Stomach smooth muscle (tissue), 2 donors: ENCODE measurements at regions not wholly inside any gene's neighbourhood (a gene's known extent, or its start where the extent isn't known, plus 50 kb on each side); places are given as distances from the start of the nearest gene placed in this dataset.

ENCODE experiments used
- H3K27ac ChIP-seq: one replicate; pipeline ENCODE4 v1.7.0; 2013; ENCODE audit warnings: mild to moderate bottlenecking, low read length, inconsistent platforms
- H3K27me3 ChIP-seq, 2 donors: one replicate each; pipeline ENCODE4 v1.7.0; 2013; ENCODE audit warnings: low read length in 2 of 2; ENCODE audit not compliant: insufficient read depth in 2 of 2, control insufficient read depth in 1 of 2
- H3K36me3 ChIP-seq, 2 donors: one replicate each; pipeline ENCODE4 v1.7.0; 2013; ENCODE audit warnings: low read length in 2 of 2; ENCODE audit not compliant: control insufficient read depth in 2 of 2, insufficient read depth in 2 of 2
- H3K4me1 ChIP-seq: one replicate; pipeline ENCODE4 v1.7.0; 2013; ENCODE audit warnings: low read length; ENCODE audit not compliant: control insufficient read depth, insufficient read depth
- H3K4me3 ChIP-seq, 2 donors: one replicate each; pipeline ENCODE4 v1.7.0; 2013; ENCODE audit warnings: low read length in 2 of 2
- H3K9ac ChIP-seq, 2 donors: one replicate each; pipeline ENCODE4 v1.7.0; 2013; ENCODE audit warnings: low read length in 2 of 2, mild to moderate bottlenecking in 1 of 2
- H3K9me3 ChIP-seq, 2 donors: one replicate each; pipeline ENCODE4 v1.7.0; 2013; ENCODE audit warnings: low read length in 2 of 2; ENCODE audit not compliant: control insufficient read depth in 2 of 2
- donor health status: healthy.
- donor health status: Pancreatic carcinoma.

DNA sequence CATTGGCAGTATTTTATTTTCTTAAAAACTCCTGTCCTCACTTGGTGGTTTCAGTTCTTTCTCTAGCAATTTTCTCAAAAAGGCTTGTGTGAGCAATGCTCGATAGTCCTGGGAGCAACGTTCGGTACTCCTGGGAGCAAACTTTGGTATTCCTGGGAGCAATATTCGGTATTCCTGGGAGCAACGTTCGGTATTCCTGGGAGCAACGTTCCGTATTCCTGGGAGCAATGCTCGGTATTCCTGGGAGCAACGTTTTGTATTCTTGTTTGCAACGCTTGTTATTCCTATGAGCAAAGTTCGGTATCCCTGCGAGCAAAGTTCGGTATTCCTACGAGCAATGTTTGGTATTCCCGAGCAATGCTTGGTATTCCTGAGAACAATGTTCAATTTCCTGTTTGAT lies 362.0 kb upstream of the ADARB2 start:
- H3K4me3 ChIP-seq, result no peak overlapping the region
- H3K9me3 ChIP-seq, result peaks cover 3 to 4% of the 10 kb centered on the region in 2 donors
- H3K4me1 ChIP-seq, result no peaks in the 10 kb centered on the region
- no peak overlapping the region for H3K27ac ChIP-seq
- H3K36me3 ChIP-seq, result no peaks in the 10 kb centered on the region
- no peaks in the 10 kb centered on the region for H3K27me3 ChIP-seq
- no peak overlapping the region for H3K9ac ChIP-seq

DNA sequence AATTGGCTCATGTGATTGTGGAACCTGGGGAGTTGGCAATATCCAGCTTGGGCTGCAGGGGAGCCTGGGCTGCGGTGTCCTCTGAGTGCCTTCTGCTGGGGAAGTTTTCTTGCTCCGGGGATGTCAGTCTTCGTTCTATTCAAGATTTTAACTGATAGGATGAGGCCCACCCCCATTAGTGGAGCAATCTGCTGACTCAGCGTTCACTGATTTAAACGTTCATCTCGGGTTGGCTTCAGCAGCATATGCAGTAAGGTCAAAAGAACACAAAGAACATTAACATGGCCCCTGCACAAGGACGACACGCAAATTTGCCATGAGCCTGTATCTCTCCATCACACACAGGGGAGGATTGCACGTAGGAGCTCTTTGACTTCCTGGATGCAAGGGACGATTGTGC lies 360.6 kb upstream of the ADARB2 start:
- Histone ChIP-seq H3K36me3 (no peaks in the 10 kb centered on the region), H3K4me1 (no peaks in the 10 kb centered on the region), H3K27ac (no peak overlapping the region), H3K4me3 (no peak overlapping the region), H3K9me3 (no peaks in the 10 kb centered on the region), H3K27me3 (no peaks in the 10 kb centered on the region), H3K9ac (no peak overlapping the region)

DNA sequence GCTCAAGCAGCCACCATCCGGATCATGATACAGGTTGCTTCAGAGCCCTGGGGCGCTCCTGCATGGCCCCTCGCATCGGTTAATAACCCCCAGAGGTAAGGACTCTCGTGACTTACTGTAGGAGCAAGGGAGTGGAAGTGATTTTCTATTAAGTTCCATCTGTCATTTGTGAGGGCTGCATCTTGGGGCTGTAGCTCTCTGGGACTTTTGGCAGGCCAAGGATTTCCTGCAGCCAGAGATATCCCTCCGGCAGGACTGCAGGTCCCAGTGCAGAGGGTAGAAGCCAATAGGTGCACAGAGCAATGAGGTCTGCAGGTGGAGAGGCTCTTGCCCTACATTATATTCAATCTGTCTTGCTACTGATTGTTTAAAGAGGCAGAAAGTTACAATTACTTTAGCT lies 356.8 kb upstream of the ADARB2 start:
- H3K9me3 ChIP-seq, result no peaks in the 10 kb centered on the region
- no peak overlapping the region for H3K27ac ChIP-seq
- no peak overlapping the region for H3K9ac ChIP-seq
- no peak overlapping the region for H3K4me3 ChIP-seq
- H3K4me1 ChIP-seq, result no peaks in the 10 kb centered on the region
- no peaks in the 10 kb centered on the region for H3K36me3 ChIP-seq
- no peaks in the 10 kb centered on the region for H3K27me3 ChIP-seq

DNA sequence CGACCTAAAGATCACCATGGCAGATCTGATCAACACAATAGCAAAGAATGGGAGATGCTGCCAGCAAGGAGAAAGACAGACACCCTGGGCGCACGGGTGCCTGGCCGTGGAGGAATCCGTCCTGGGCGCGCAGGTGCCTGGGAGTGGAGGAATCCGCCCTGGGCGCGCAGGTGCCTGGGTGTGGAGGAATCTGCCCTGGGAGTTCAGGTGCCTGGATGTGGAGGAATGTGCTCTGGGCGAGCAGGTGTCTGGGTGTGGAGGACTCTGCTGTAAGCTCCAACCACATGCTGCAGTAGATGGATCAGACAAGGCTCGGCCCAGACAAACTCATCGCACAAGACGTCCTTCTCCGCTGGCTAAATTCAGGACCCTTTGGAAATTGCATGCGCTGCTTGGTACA lies 346.3 kb upstream of the ADARB2 start:
- H3K4me3 ChIP-seq, result no peak overlapping the region
- no peaks in the 10 kb centered on the region for H3K36me3 ChIP-seq
- no peak overlapping the region for H3K9ac ChIP-seq
- H3K27me3 ChIP-seq, result no peaks in the 10 kb centered on the region
- no peak overlapping the region for H3K27ac ChIP-seq
- no peaks in the 10 kb centered on the region for H3K9me3 ChIP-seq
- no peaks in the 10 kb centered on the region for H3K4me1 ChIP-seq

DNA sequence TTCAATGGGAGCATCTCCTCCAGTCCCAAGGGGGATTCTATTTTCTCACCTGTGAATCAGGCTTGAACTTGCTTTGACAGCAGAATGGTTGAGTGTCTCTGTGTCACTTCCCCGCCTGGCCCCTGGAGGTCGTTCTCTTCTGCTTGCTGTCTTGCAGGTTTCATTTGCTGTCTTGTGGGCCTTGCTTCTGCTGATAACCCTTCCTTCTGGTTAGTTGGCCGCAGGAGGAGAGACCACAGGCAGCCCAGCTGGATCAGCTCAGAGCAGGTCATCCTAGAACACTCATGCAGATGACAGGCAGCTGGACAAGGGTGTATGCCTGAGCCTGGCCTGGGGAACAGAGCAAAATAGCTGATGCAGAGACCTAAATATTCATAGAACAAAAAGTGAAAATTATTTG lies 344.2 kb upstream of the ADARB2 start:
- Histone ChIP-seq H3K4me3 (no peak overlapping the region), H3K27me3 (no peaks in the 10 kb centered on the region), H3K36me3 (no peaks in the 10 kb centered on the region), H3K27ac (no peak overlapping the region), H3K4me1 (no peaks in the 10 kb centered on the region), H3K9ac (no peak overlapping the region), H3K9me3 (no peaks in the 10 kb centered on the region)

DNA sequence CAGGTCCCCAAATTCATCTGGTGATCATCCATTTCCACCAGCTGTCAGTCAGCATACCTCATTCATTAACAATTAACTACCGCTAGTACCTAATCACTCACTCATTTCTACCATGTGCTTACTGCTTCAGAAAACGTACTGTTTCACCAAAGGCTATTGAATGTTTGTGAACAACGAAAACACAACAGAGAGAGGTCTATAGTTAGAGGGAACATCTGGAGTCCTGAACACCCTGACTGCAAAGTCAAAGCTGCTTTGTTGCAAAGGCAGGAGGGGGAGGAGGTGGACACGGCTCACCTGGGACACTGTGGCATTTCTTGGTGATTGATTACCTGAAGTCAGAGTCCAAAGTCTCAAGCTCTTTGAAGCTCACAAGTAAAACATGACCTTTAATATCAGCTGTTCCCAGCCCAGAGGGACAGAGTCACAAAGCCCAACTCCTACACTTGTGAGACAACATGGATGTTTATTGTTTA lies 342.3 kb upstream of the ADARB2 start:
- H3K4me3 ChIP-seq, result no peak overlapping the region
- no peak overlapping the region for H3K9ac ChIP-seq
- H3K27ac ChIP-seq, result no peak overlapping the region
- H3K27me3 ChIP-seq, result no peaks in the 10 kb centered on the region
- no peaks in the 10 kb centered on the region for H3K36me3 ChIP-seq
- H3K4me1 ChIP-seq, result no peaks in the 10 kb centered on the region
- no peaks in the 10 kb centered on the region for H3K9me3 ChIP-seq

DNA sequence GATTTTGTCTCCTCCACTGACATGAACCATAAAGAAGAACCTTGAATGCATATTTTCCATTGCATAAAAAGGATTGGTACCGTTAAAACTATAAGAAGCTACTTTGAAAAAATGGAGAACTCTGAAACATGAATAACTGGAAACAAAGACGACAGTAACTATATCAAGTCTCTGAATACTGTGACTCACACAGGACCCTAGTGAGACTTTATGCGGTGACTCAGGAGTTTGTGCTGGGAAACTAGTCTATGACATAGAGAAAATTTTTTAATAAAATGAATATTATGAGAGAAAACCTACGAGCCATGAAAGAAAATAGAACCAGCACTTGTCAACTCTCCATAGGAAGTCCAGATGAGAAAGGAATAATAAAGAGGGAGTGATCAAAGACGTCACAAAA lies 339.9 kb upstream of the ADARB2 start:
- Histone ChIP-seq H3K36me3 (no peaks in the 10 kb centered on the region), H3K9ac (no peak overlapping the region), H3K27me3 (no peaks in the 10 kb centered on the region), H3K27ac (no peak overlapping the region), H3K4me3 (no peak overlapping the region), H3K4me1 (no peaks in the 10 kb centered on the region), H3K9me3 (no peaks in the 10 kb centered on the region)

DNA sequence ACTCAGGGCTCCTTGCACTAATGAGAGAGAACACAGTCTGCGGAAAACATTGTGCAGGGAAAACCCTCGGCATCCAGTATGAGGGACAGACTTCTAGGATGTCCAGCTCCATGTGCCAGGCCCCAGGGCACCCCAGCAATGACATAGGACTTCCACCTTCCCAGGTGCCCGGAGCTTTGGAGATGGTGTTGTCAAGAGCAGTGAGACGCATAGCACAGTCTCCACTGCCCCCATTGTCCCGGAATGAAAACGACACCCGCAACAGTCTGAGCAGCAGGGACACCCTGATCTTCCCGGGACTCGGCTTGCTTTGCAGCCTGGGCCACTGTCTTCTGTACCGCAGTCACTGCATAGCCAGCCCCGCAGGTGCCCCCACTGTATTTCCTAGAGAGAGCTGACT lies 339.2 kb upstream of the ADARB2 start:
- H3K4me3 ChIP-seq, result no peak overlapping the region
- no peaks in the 10 kb centered on the region for H3K27me3 ChIP-seq
- H3K36me3 ChIP-seq, result no peaks in the 10 kb centered on the region
- no peaks in the 10 kb centered on the region for H3K4me1 ChIP-seq
- no peak overlapping the region for H3K9ac ChIP-seq
- H3K9me3 ChIP-seq, result no peaks in the 10 kb centered on the region
- H3K27ac ChIP-seq, result no peak overlapping the region

DNA sequence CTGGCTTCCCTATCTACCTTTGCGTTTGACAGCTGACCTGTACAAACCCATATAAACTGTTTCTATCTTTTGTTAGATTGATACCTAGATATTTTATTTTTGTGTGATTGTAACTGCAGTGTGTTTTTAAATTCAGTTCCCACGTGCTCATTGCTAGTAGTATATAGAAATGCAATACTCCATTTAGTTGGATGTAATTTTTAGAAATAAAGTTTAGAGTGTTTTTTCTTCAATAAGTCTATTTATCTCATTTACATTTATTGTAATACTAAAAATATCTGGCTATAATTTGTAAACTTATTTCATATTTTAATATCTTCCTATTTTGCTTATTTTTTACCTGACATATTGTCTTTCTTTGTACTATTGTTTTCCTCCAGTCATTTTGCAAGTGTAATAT lies 329.7 kb upstream of the ADARB2 start:
- Histone ChIP-seq H3K36me3 (no peaks in the 10 kb centered on the region), H3K4me3 (no peak overlapping the region), H3K9ac (no peak overlapping the region), H3K9me3 (no peaks in the 10 kb centered on the region), H3K27ac (no peak overlapping the region), H3K27me3 (no peaks in the 10 kb centered on the region), H3K4me1 (no peaks in the 10 kb centered on the region)

DNA sequence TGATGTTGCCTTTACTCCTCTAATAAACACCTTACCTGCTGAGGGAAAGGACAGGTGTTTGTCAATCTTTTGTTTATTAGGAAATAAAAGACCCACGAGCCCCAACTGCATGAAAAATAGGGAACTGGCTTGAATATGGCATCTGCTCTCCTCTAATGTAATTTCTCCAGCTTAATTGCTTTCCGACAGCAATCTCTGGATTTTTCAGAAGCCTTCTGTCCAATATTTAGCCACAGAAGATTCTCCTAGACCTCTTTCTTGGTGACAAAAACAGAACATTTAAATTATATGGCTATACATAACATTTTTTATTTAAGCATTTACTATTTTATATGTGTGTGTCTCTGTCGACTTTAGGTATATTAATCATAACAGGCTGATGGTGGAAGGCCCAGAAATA lies 317.4 kb upstream of the ADARB2 start:
- no peaks in the 10 kb centered on the region for H3K4me1 ChIP-seq
- H3K36me3 ChIP-seq, result no peaks in the 10 kb centered on the region
- no peak overlapping the region for H3K27ac ChIP-seq
- H3K4me3 ChIP-seq, result no peak overlapping the region
- H3K9ac ChIP-seq, result no peak overlapping the region
- H3K27me3 ChIP-seq, result peaks cover 0 to 4% of the 10 kb centered on the region in 2 donors
- no peaks in the 10 kb centered on the region for H3K9me3 ChIP-seq

DNA sequence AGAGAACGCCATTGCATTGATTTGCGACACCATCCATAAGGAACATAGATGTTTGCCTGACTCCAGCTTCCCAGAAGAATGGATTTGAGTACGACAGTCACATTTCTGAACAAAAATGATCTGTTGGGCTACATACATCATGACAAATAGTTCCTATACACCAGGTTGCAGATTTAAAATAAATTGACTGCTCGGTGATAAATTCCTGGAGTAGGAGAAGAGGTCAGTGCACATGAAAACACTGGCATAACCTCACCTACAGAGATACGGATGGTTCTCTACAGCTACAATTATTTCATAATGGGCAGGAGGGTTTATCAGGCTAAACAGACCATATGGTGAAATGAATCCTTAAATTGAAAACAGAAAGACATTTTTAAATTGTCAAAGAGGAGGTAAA lies 316.5 kb upstream of the ADARB2 start:
- no peak overlapping the region for H3K4me3 ChIP-seq
- H3K27ac ChIP-seq, result no peak overlapping the region
- H3K36me3 ChIP-seq, result no peaks in the 10 kb centered on the region
- no peak overlapping the region for H3K9ac ChIP-seq
- H3K4me1 ChIP-seq, result no peaks in the 10 kb centered on the region
- peaks cover 0 to 4% of the 10 kb centered on the region in 2 donors for H3K27me3 ChIP-seq
- H3K9me3 ChIP-seq, result no peaks in the 10 kb centered on the region

DNA sequence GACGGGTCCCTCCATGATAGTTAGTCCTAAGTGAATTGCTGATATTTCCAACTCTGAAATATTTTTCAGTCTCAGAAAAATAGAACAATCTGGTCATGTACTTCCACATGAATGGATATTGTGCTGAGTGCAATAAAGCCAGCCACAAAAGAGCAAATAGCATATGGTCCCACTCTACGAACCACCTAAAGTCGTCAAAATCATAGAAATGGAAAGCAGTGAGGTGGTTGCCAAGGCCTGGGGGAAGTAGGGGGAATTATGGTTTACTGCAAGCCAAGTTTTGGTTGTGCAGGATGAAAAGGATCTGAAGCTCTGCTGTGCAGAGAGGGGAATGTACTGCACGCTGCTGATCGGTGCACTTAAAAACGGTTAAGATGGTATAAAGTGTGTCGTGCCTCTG lies 313.8 kb upstream of the ADARB2 start:
- Histone ChIP-seq H3K27me3 (no peaks in the 10 kb centered on the region), H3K4me1 (no peaks in the 10 kb centered on the region), H3K9me3 (no peaks in the 10 kb centered on the region), H3K27ac (no peak overlapping the region), H3K4me3 (no peak overlapping the region), H3K36me3 (no peaks in the 10 kb centered on the region), H3K9ac (no peak overlapping the region)
